Lower leg skin (tissue), 3 donors: ENCODE measurements at regions not wholly inside any gene's neighbourhood (a gene's known extent, or its start where the extent isn't known, plus 50 kb on each side); places are given as distances from the start of the nearest gene placed in this dataset.

Experiments
- CTCF ChIP-seq, 3 donors: fragments of 450-650 bp; IDR thresholded peaks; one replicate each; pipeline ENCODE4 v1.5.1; 2016; ENCODE audit warnings: antibody characterized with exemption in 3 of 3, mild to moderate bottlenecking in 3 of 3, moderate library complexity in 2 of 3
- POLR2A ChIP-seq, 2 donors: fragments of 450-650 bp; IDR thresholded peaks; one replicate each; pipeline ENCODE4 v1.6.1; 2016 to 2017; ENCODE audit warnings: antibody characterized with exemption in 2 of 2, mild to moderate bottlenecking in 1 of 2, moderate library complexity in 1 of 2

- no peak for TF ChIP-seq CTCF (IDR thresholded peaks at IDR 0.05)
- TF ChIP-seq POLR2A (IDR thresholded peaks at IDR 0.05) = no peak
These were observed 299.8 kb downstream of the LRATD1 start for GRCh38 chr2:14932285-14932684.
